Astrocyte (in vitro differentiated cells and primary cell): ENCODE measurements at regions not wholly inside any gene's neighbourhood (a gene's known extent, or its start where the extent isn't known, plus 50 kb on each side); places are given as distances from the start of the nearest gene placed in this dataset.

Source experiments
- DNase-seq: peaks from one replicate; pipeline ENCODE4 v3.0.0-alpha.2; 2010; ENCODE audit warnings: low read depth
- FAIRE-seq: peaks from 2 replicates; lab custom pipeline; 2011; peaks lifted over from hg19 to GRCh38; lab: Jason Lieb, UNC
- H2AFZ ChIP-seq: 2 replicates; pipeline ENCODE4 v1.6.0; 2012; ENCODE audit warnings: low read depth, low read length, inconsistent platforms
- H3K27ac ChIP-seq: 2 replicates; pipeline ENCODE4 v1.5.1; 2011; ENCODE audit warnings: low read depth, low read length, inconsistent platforms
- H3K27me3 ChIP-seq: 2 replicates; pipeline ENCODE4 v1.6.0; 2011; ENCODE audit warnings: low read length, inconsistent platforms; ENCODE audit not compliant: insufficient read depth
- H3K36me3 ChIP-seq: 2 replicates; pipeline ENCODE4 v1.5.1; 2011; ENCODE audit warnings: low read length, inconsistent platforms; ENCODE audit not compliant: insufficient read depth
- H3K4me1 ChIP-seq: 2 replicates; pipeline ENCODE4 v1.5.1; 2011; ENCODE audit warnings: low read length, inconsistent platforms; ENCODE audit not compliant: insufficient read depth
- H3K4me2 ChIP-seq: 2 replicates; pipeline ENCODE4 v1.6.0; 2012; ENCODE audit warnings: low read length, inconsistent platforms
- H3K4me3 ChIP-seq: 2 replicates; pipeline ENCODE4 v1.5.1; 2011; ENCODE audit warnings: low read depth, mild to moderate bottlenecking, low read length, inconsistent platforms; ENCODE audit not compliant: insufficient read depth
- H3K79me2 ChIP-seq: 2 replicates; pipeline ENCODE4 v1.6.0; 2012; ENCODE audit warnings: mild to moderate bottlenecking, low read length, inconsistent platforms; ENCODE audit not compliant: insufficient read depth
- H3K9ac ChIP-seq: 2 replicates; pipeline ENCODE4 v1.6.0; 2012; ENCODE audit warnings: mild to moderate bottlenecking, low read length, inconsistent platforms
- H3K9me3 ChIP-seq: 2 replicates; pipeline ENCODE4 v1.5.1; 2012; ENCODE audit warnings: low read depth, mild to moderate bottlenecking, low read length, inconsistent platforms; ENCODE audit not compliant: insufficient read depth
- H4K20me1 ChIP-seq: 2 replicates; pipeline ENCODE4 v1.6.0; 2012; ENCODE audit warnings: low read length, inconsistent platforms; ENCODE audit not compliant: insufficient read depth
- H3K27ac Mint-ChIP-seq: one replicate; pipeline ENCODE4 v1.8.0; 2021; ENCODE audit warnings: mild to moderate bottlenecking, mixed read lengths; ENCODE audit not compliant: unreplicated experiment
- H3K27me3 Mint-ChIP-seq: one replicate; pipeline ENCODE4 v1.8.0; 2021; ENCODE audit warnings: low read depth, mixed read lengths; ENCODE audit not compliant: unreplicated experiment
- H3K36me3 Mint-ChIP-seq: one replicate; pipeline ENCODE4 v1.8.0; 2021; ENCODE audit warnings: low read depth, mixed read lengths; ENCODE audit not compliant: unreplicated experiment
- H3K4me1 Mint-ChIP-seq: one replicate; pipeline ENCODE4 v1.8.0; 2021; ENCODE audit warnings: low read depth, mixed read lengths; ENCODE audit not compliant: unreplicated experiment
- H3K4me3 Mint-ChIP-seq: one replicate; pipeline ENCODE4 v1.8.0; 2021; ENCODE audit warnings: mild to moderate bottlenecking, moderate library complexity, mixed read lengths; ENCODE audit not compliant: unreplicated experiment
- H3K9me3 Mint-ChIP-seq: one replicate; pipeline ENCODE4 v1.8.0; 2021; ENCODE audit warnings: mild to moderate bottlenecking, mixed read lengths; ENCODE audit not compliant: unreplicated experiment
- EZH2 ChIP-seq: IDR thresholded peaks from 2 replicates; pipeline ENCODE4 v1.6.1; 2012; ENCODE audit warnings: mild to moderate bottlenecking, low read length, inconsistent platforms; ENCODE audit not compliant: insufficient read depth
- TF ChIP-seq, protein P1 (sequence below): IDR thresholded peaks from 2 replicates; pipeline ENCODE4 v1.5.1; 2011; ENCODE audit warnings: low read depth, mild to moderate bottlenecking, inconsistent platforms, low read length, moderate library complexity; ENCODE audit not compliant: insufficient read depth

DNA sequence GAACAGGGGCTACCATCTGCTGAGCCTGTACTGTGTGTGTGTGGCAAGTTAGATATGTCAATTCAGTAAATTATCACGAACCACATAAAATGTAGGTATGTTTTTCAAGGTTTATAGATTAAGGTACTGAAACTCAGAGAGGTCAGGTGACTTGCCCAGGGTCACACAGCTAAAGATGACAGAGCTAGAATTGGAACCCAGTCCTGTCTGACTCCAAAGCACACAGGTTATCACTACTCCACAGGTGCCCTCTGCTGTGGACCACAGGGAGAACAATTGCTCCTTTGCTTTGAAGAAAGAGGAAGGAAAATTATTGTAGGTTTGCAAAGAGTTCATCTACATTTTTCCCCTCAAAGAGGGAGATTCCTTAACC lies 229.7 kb upstream of the AGAP1 start:
- peaks cover 21% of the 10 kb centered on the region for H3K4me1 ChIP-seq
- peak overlapping the region; percentile 87 for H3K27ac Mint-ChIP-seq
- H3K4me3 ChIP-seq = no peak overlapping the region
- DNase-seq (no peak), FAIRE-seq (peak; percentile 70)
- H4K20me1 ChIP-seq = no peaks in the 10 kb centered on the region
- H3K9me3 Mint-ChIP-seq = peaks cover 5% of the 10 kb centered on the region
- H3K36me3 ChIP-seq = no peaks in the 10 kb centered on the region
- no peaks in the 10 kb centered on the region for H3K9me3 ChIP-seq
- peak overlapping the region; percentile 63 for H3K9ac ChIP-seq
- H3K79me2 ChIP-seq = no peaks in the 10 kb centered on the region
- H3K4me1 Mint-ChIP-seq = peaks cover 26% of the 10 kb centered on the region
- peaks cover 2% of the 10 kb centered on the region for H3K27me3 ChIP-seq
- peaks cover 2% of the 10 kb centered on the region for H3K27me3 Mint-ChIP-seq
- peak overlapping the region; percentile 81 for H3K4me2 ChIP-seq
- no peak overlapping the region for H2AFZ ChIP-seq
- H3K27ac ChIP-seq = peak overlapping the region; percentile 43
- no peak overlapping the region for H3K4me3 Mint-ChIP-seq
- TF ChIP-seq EZH2 = no peak
- TF ChIP-seq, protein P1, sequence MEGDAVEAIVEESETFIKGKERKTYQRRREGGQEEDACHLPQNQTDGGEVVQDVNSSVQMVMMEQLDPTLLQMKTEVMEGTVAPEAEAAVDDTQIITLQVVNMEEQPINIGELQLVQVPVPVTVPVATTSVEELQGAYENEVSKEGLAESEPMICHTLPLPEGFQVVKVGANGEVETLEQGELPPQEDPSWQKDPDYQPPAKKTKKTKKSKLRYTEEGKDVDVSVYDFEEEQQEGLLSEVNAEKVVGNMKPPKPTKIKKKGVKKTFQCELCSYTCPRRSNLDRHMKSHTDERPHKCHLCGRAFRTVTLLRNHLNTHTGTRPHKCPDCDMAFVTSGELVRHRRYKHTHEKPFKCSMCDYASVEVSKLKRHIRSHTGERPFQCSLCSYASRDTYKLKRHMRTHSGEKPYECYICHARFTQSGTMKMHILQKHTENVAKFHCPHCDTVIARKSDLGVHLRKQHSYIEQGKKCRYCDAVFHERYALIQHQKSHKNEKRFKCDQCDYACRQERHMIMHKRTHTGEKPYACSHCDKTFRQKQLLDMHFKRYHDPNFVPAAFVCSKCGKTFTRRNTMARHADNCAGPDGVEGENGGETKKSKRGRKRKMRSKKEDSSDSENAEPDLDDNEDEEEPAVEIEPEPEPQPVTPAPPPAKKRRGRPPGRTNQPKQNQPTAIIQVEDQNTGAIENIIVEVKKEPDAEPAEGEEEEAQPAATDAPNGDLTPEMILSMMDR = no peak
- H3K36me3 Mint-ChIP-seq = no peaks in the 10 kb centered on the region

DNA sequence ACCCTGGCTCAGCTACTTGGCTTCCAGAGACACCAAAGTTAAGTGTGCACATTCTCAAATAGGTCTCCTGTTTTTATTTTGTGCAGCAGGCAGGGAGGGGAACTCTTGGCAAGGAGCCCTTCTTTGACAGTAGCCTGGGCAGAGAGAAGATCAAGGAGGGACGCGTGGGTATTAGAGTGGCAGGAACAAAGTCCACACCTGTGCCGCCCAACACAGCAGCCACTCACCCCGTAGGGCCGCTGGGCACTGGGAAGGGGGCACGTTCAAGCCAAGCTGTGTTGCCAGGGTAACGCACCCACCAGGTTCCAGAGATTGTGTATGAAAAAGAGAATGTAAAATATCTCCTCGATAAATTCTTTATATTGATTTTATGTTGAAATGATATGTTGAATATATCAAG lies 229.3 kb upstream of the AGAP1 start:
- no peak overlapping the region for H3K4me3 ChIP-seq
- no peak overlapping the region for H3K4me3 Mint-ChIP-seq
- H3K27ac Mint-ChIP-seq = peak overlapping the region; percentile 87
- no peaks in the 10 kb centered on the region for H3K36me3 ChIP-seq
- TF ChIP-seq, protein P1 = no peak
- no peak for TF ChIP-seq EZH2
- H3K79me2 ChIP-seq = no peaks in the 10 kb centered on the region
- DNase-seq = no peak
- H3K4me1 Mint-ChIP-seq = peaks cover 28% of the 10 kb centered on the region
- peaks cover 5% of the 10 kb centered on the region for H3K9me3 Mint-ChIP-seq
- H2AFZ ChIP-seq = no peak overlapping the region
- H3K9me3 ChIP-seq = no peaks in the 10 kb centered on the region
- peaks cover 2% of the 10 kb centered on the region for H3K27me3 ChIP-seq
- no peaks in the 10 kb centered on the region for H3K36me3 Mint-ChIP-seq
- peaks cover 22% of the 10 kb centered on the region for H3K4me1 ChIP-seq
- peaks cover 2% of the 10 kb centered on the region for H3K27me3 Mint-ChIP-seq
- H3K27ac ChIP-seq = no peak overlapping the region
- no peaks in the 10 kb centered on the region for H4K20me1 ChIP-seq
- H3K4me2 ChIP-seq = no peak overlapping the region
- H3K9ac ChIP-seq = no peak overlapping the region
- no peak for FAIRE-seq

DNA sequence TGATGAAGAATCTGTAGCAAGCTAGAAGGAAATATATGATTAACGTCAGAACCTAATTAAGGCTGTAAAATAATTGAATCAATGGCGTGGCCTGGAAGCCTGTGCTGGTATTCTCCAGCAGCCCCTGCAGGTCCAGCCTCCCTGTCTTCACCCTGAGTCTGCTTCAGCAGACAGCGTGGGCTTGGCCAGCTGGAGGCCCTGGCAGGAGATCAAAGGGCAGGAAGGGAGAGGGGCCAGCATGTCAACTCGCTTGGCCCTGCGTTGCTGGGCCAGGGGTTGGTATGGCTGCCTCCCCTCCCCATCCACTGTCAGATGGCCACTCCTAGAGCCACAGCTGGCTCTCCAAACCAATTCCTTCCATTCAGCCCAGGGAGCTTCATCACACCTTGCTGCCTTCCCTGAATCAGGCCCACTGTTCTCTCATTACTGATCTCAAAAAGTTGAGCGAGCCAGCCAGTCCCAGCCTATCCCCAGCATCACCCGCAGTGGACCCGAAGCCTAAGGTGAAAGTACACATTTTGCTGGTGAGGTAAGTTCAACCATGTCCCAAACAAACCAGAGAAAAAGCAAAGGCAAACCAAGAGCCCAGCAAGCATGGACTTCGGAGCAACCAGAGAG lies 228.4 kb upstream of the AGAP1 start:
- Mint-ChIP-seq H3K27ac (no peak overlapping the region), H3K27me3 (peaks cover 2% of the 10 kb centered on the region), H3K9me3 (peaks cover 5% of the 10 kb centered on the region), H3K36me3 (no peaks in the 10 kb centered on the region), H3K4me1 (peaks cover 35% of the 10 kb centered on the region), H3K4me3 (no peak overlapping the region)
- FAIRE-seq = no peak
- Histone ChIP-seq H3K36me3 (no peaks in the 10 kb centered on the region), H3K4me2 (no peak overlapping the region), H3K9ac (no peak overlapping the region), H3K4me3 (no peak overlapping the region), H3K4me1 (peaks cover 23% of the 10 kb centered on the region), H3K9me3 (no peaks in the 10 kb centered on the region), H3K27ac (no peak overlapping the region), H3K27me3 (peaks cover 2% of the 10 kb centered on the region), H3K79me2 (no peaks in the 10 kb centered on the region), H2AFZ (no peak overlapping the region), H4K20me1 (no peaks in the 10 kb centered on the region)
- TF ChIP-seq, protein P1 = no peak
- no peak for TF ChIP-seq EZH2
- no peak for DNase-seq
